BE2C (cell line): ENCODE measurements at regions not wholly inside any gene's neighbourhood (a gene's known extent, or its start where the extent isn't known, plus 50 kb on each side); places are given as distances from the start of the nearest gene placed in this dataset.

Experiments
- DNase-seq: peaks from one replicate; pipeline ENCODE4 v3.0.0-alpha.2; 2020
- H3K27me3 ChIP-seq: fragments of 250-450 bp; sonication (Bioruptor Pico); 2 replicates; pipeline ENCODE4 v1.5.1; 2020; ENCODE audit warnings: mild to moderate bottlenecking
- H3K36me3 ChIP-seq: fragments of 250-450 bp; sonication (Bioruptor Pico); 2 replicates; pipeline ENCODE4 v1.5.1; 2020; ENCODE audit warnings: mild to moderate bottlenecking
- H3K4me1 ChIP-seq: fragments of 250-450 bp; sonication (Bioruptor Pico); 2 replicates; pipeline ENCODE4 v1.5.1; 2020
- H3K4me3 ChIP-seq: 2 replicates; pipeline ENCODE4 v1.5.1; 2011; ENCODE audit warnings: low read depth, low read length
- H3K9me3 ChIP-seq: fragments of 250-450 bp; sonication (Bioruptor Pico); 2 replicates; pipeline ENCODE4 v1.5.1; 2020
- CTCF ChIP-seq: IDR thresholded peaks from 2 replicates; pipeline ENCODE4 v1.5.1; 2012; ENCODE audit warnings: mild to moderate bottlenecking, low read depth, low read length

DNA sequence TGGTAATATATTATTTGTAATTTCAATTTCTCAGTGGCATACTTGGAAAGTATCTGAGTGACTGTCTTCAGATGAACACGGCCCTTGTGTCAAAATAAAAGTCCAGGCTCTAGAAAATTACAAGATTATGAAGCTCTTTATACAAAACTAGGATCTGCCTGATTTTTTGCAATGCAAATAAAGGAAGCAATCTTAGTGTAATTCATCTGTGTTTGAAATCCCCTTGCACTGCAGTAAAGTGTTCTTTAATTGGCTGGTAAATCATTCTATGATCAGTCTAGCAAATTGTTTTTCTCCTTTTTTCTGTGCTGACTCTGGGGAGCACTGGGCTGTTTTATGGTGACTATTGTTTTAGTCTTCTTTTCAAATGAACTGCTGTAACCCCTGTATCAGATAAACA, 1039.0 kb downstream of the SOCS6 start:
- Histone ChIP-seq H3K4me1 (no peaks in the 10 kb centered on the region), H3K4me3 (no peak overlapping the region), H3K9me3 (no peaks in the 10 kb centered on the region), H3K36me3 (no peaks in the 10 kb centered on the region), H3K27me3 (no peaks in the 10 kb centered on the region)
- no peak for TF ChIP-seq CTCF
- no peak for DNase-seq

DNA sequence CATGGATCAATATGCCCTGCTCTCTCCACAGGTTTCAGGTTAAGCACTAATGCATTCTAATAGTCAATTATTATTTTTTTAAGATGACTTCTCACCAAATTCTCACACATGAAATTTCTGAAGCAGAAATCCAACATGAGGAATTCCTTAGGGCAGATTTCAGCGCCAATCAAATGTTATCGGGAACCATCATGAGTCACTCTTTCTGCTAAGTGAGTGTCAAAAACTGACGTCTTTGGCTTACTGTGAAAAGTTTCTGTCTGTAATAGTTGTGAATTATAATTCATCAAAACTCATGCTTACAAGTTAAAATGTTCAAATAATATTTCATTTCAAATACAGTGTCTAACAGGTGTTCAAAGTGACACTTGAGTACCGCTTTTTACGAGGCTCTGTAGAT, 1038.6 kb downstream of the SOCS6 start:
- Histone ChIP-seq H3K27me3 (no peaks in the 10 kb centered on the region), H3K36me3 (no peaks in the 10 kb centered on the region), H3K9me3 (no peaks in the 10 kb centered on the region), H3K4me1 (no peaks in the 10 kb centered on the region), H3K4me3 (no peak overlapping the region)
- TF ChIP-seq CTCF, result no peak
- no peak for DNase-seq

DNA sequence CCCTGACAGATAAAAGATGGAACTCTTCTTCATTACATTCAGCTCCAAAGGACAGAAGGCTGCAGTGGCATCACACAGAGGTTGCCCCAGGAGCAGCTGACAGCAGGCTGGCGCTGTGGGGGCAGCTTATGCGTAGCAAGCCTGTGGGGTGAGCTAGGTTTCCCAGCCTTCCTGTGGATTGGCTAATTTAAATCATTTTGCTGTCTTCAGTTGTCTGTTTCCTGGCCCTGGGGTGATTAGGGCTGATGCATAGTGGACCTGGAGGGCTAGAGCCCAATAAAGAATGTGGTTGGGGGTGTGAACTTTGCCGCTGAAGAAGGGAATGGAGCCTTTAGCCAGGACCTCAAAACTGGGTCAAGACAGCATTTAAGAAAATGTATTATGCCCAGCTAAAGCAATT, 1038.0 kb downstream of the SOCS6 start:
- no peaks in the 10 kb centered on the region for H3K4me1 ChIP-seq
- no peaks in the 10 kb centered on the region for H3K9me3 ChIP-seq
- no peak for TF ChIP-seq CTCF
- no peaks in the 10 kb centered on the region for H3K36me3 ChIP-seq
- H3K27me3 ChIP-seq, result no peaks in the 10 kb centered on the region
- no peak overlapping the region for H3K4me3 ChIP-seq
- no peak for DNase-seq

DNA sequence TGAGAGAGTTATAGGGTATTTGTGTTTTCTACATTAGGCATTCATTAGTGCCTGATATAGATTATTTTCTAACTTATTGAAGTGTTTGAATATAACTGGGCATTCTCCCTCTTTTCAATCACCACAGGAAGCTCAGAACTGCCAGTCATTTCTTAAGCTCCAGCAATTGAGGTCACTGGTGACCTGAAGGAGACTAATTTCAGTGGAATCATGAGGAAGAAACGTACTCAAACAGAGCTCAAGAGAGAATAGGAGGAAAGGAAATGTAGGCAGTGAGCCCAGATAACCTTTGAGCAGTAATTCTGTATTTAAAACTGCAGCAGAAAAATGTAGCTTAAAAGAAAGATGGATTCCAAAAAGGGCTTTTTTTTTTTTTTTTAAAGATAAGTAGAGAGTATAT, 1035.5 kb downstream of the SOCS6 start:
- H3K4me1 ChIP-seq, result no peaks in the 10 kb centered on the region
- no peak overlapping the region for H3K4me3 ChIP-seq
- no peak for DNase-seq
- no peak for TF ChIP-seq CTCF
- no peaks in the 10 kb centered on the region for H3K27me3 ChIP-seq
- H3K9me3 ChIP-seq, result no peaks in the 10 kb centered on the region
- H3K36me3 ChIP-seq, result no peaks in the 10 kb centered on the region

- Histone ChIP-seq H3K27me3 (no peaks in the 10 kb centered on the region), H3K4me3 (no peak overlapping the region)
Measured at GRCh38 chr18:71322201-71322600, 1033.4 kb downstream of the SOCS6 start.

DNA sequence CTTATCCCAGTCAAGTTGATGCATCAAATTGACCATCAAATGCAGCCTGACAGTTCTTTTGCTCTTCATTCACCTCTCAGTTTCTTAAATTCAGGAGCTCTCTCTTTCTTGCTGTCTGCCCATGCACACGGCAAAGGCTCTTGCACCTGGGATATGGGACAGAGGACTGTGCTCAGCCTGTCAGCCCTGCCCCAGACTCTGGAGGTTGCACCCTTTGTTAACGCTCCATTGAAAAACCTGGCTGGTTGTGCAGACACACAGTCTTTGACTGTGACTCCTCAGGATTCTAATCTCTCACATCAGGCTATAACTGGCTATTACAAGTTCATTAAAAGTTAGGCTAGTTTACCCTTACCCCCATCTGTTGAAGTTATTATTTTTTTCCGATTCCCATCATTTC, 1032.5 kb downstream of the SOCS6 start:
- DNase-seq, result no peak
- H3K4me3 ChIP-seq, result no peak overlapping the region
- H3K36me3 ChIP-seq, result no peaks in the 10 kb centered on the region
- H3K27me3 ChIP-seq, result no peaks in the 10 kb centered on the region
- no peaks in the 10 kb centered on the region for H3K9me3 ChIP-seq
- no peaks in the 10 kb centered on the region for H3K4me1 ChIP-seq
- no peak for TF ChIP-seq CTCF

More at GRCh38 chr18:71322201-71322600, 1033.4 kb downstream of the SOCS6 start:
- Histone ChIP-seq H3K4me1 (no peaks in the 10 kb centered on the region), H3K9me3 (no peaks in the 10 kb centered on the region), H3K36me3 (no peaks in the 10 kb centered on the region)
- TF ChIP-seq CTCF, result no peak
- no peak for DNase-seq
